ENCODE measurements at regions not wholly inside any gene's neighbourhood (a gene's known extent, or its start where the extent isn't known, plus 50 kb on each side); places are given as distances from the start of the nearest gene placed in this dataset.

DNA sequence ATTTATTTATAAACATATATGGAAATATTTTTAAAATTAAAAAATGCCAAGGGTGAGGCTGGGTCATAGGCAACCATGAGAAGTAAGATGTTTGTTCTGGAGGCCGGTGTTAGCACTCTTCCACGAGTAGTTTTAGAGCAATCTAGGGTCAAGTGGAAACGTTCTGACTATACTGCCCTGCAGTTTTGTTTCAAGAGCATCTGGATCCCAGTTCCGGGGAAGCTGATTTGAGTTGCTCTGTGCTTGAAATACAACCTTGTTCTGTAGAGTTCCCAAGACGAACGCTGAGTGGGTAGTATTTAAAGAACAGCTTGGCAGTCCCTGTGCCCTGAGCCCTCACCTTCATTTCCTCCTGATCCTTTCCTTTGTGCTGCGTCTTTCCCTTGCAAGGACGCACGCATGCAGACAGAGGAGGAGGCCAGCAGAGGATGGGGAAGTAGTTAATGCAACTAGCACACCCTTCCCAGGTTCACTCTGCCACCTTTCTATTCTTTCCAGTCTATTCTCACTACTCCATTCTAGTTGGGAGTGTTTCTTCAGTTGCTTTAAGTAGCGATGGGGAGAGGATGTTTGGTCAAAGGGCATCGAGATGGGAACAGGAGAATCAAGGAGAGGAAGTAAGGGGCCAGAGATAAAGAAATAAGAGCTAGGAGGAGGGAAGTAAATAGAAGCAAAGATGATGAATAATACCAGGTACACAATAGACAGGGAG, 68.3 kb upstream of the ZSWIM6 start:
- TF ChIP-seq, protein P1, sequence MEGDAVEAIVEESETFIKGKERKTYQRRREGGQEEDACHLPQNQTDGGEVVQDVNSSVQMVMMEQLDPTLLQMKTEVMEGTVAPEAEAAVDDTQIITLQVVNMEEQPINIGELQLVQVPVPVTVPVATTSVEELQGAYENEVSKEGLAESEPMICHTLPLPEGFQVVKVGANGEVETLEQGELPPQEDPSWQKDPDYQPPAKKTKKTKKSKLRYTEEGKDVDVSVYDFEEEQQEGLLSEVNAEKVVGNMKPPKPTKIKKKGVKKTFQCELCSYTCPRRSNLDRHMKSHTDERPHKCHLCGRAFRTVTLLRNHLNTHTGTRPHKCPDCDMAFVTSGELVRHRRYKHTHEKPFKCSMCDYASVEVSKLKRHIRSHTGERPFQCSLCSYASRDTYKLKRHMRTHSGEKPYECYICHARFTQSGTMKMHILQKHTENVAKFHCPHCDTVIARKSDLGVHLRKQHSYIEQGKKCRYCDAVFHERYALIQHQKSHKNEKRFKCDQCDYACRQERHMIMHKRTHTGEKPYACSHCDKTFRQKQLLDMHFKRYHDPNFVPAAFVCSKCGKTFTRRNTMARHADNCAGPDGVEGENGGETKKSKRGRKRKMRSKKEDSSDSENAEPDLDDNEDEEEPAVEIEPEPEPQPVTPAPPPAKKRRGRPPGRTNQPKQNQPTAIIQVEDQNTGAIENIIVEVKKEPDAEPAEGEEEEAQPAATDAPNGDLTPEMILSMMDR (conservative IDR thresholded peaks at IDR 0.05; ENCODE audit: low read depth, low read length), result no peak
- TF ChIP-seq EZH2phosphoT487 (IDR thresholded peaks at IDR 0.05; ENCODE audit: borderline replicate concordance, low read length), result no peak
